ENCODE measurements at regions not wholly inside any gene's neighbourhood (a gene's known extent, or its start where the extent isn't known, plus 50 kb on each side); places are given as distances from the start of the nearest gene placed in this dataset.

GRCh38 chr6:44021589-44022295, 105.5 kb downstream of the MRPL14 start (continued):
- TF ChIP-seq, protein P1, sequence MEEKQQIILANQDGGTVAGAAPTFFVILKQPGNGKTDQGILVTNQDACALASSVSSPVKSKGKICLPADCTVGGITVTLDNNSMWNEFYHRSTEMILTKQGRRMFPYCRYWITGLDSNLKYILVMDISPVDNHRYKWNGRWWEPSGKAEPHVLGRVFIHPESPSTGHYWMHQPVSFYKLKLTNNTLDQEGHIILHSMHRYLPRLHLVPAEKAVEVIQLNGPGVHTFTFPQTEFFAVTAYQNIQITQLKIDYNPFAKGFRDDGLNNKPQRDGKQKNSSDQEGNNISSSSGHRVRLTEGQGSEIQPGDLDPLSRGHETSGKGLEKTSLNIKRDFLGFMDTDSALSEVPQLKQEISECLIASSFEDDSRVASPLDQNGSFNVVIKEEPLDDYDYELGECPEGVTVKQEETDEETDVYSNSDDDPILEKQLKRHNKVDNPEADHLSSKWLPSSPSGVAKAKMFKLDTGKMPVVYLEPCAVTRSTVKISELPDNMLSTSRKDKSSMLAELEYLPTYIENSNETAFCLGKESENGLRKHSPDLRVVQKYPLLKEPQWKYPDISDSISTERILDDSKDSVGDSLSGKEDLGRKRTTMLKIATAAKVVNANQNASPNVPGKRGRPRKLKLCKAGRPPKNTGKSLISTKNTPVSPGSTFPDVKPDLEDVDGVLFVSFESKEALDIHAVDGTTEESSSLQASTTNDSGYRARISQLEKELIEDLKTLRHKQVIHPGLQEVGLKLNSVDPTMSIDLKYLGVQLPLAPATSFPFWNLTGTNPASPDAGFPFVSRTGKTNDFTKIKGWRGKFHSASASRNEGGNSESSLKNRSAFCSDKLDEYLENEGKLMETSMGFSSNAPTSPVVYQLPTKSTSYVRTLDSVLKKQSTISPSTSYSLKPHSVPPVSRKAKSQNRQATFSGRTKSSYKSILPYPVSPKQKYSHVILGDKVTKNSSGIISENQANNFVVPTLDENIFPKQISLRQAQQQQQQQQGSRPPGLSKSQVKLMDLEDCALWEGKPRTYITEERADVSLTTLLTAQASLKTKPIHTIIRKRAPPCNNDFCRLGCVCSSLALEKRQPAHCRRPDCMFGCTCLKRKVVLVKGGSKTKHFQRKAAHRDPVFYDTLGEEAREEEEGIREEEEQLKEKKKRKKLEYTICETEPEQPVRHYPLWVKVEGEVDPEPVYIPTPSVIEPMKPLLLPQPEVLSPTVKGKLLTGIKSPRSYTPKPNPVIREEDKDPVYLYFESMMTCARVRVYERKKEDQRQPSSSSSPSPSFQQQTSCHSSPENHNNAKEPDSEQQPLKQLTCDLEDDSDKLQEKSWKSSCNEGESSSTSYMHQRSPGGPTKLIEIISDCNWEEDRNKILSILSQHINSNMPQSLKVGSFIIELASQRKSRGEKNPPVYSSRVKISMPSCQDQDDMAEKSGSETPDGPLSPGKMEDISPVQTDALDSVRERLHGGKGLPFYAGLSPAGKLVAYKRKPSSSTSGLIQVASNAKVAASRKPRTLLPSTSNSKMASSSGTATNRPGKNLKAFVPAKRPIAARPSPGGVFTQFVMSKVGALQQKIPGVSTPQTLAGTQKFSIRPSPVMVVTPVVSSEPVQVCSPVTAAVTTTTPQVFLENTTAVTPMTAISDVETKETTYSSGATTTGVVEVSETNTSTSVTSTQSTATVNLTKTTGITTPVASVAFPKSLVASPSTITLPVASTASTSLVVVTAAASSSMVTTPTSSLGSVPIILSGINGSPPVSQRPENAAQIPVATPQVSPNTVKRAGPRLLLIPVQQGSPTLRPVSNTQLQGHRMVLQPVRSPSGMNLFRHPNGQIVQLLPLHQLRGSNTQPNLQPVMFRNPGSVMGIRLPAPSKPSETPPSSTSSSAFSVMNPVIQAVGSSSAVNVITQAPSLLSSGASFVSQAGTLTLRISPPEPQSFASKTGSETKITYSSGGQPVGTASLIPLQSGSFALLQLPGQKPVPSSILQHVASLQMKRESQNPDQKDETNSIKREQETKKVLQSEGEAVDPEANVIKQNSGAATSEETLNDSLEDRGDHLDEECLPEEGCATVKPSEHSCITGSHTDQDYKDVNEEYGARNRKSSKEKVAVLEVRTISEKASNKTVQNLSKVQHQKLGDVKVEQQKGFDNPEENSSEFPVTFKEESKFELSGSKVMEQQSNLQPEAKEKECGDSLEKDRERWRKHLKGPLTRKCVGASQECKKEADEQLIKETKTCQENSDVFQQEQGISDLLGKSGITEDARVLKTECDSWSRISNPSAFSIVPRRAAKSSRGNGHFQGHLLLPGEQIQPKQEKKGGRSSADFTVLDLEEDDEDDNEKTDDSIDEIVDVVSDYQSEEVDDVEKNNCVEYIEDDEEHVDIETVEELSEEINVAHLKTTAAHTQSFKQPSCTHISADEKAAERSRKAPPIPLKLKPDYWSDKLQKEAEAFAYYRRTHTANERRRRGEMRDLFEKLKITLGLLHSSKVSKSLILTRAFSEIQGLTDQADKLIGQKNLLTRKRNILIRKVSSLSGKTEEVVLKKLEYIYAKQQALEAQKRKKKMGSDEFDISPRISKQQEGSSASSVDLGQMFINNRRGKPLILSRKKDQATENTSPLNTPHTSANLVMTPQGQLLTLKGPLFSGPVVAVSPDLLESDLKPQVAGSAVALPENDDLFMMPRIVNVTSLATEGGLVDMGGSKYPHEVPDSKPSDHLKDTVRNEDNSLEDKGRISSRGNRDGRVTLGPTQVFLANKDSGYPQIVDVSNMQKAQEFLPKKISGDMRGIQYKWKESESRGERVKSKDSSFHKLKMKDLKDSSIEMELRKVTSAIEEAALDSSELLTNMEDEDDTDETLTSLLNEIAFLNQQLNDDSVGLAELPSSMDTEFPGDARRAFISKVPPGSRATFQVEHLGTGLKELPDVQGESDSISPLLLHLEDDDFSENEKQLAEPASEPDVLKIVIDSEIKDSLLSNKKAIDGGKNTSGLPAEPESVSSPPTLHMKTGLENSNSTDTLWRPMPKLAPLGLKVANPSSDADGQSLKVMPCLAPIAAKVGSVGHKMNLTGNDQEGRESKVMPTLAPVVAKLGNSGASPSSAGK (IDR thresholded peaks at IDR 0.05): no peak
- TF ChIP-seq MXI1 (IDR thresholded peaks at IDR 0.05; ENCODE audit: low read depth, low read length): no peak
- peak; percentile 57 for TF ChIP-seq BCOR (IDR thresholded peaks at IDR 0.05)
- no peak for TF ChIP-seq KLF16 (IDR thresholded peaks at IDR 0.05)
- no peak for TF ChIP-seq TEAD1 (CRISPR knock-in tag; IDR thresholded peaks at IDR 0.05)
- no peak for TF ChIP-seq DACH1 (IDR thresholded peaks at IDR 0.05; ENCODE audit: partially characterized antibody)
- peak; percentile 44; the same call in 1 of the 2 replicates for TF ChIP-seq USF1 (CRISPR knock-in tag; IDR thresholded peaks at IDR 0.05)
- TF ChIP-seq ZBTB33 (CRISPR knock-in tag; IDR thresholded peaks at IDR 0.05): no peak
- TF ChIP-seq TFAP4 (CRISPR knock-in tag; IDR thresholded peaks at IDR 0.05; ENCODE audit: borderline replicate concordance): no peak
- TF ChIP-seq RAD51 (IDR thresholded peaks at IDR 0.05; ENCODE audit: borderline replicate concordance, low read depth): no peak

All from K562 (cell line).